Fibroblast of skin of back (primary cell): ENCODE measurements at regions not wholly inside any gene's neighbourhood (a gene's known extent, or its start where the extent isn't known, plus 50 kb on each side); places are given as distances from the start of the nearest gene placed in this dataset.

Source experiments
- DNase-seq: peaks from one replicate; pipeline ENCODE4 v3.0.0-alpha.2; 2013

- DNase-seq = no peak
These were observed 145.1 kb upstream of the WNT4 start for GRCh38 chr1:22287946-22288520.

- DNase-seq = no peak
These were observed 145.8 kb upstream of the WNT4 start for GRCh38 chr1:22288593-22289241.

- no peak for DNase-seq
These were observed 146.6 kb upstream of the WNT4 start for GRCh38 chr1:22289307-22289995.

DNA sequence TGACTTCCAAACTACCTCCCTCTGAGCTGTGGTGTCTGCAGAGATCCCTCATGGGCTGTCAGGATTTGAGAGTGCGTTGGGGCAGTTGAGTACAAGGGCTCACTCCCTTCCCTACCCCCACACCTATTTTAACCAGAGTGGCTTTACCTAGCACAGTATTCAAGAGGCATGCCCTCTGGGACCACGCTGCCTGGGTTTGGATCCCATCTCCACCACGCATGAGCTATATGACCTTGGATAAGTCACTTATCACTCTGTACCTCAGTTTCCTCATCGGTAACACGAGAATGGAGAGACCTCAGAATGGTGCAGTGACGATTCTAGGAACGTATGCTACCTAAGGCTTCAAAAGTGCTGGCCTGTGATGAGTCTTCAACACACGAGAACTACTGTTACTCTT lies 147.3 kb upstream of the WNT4 start:
- DNase-seq = no peak

DNA sequence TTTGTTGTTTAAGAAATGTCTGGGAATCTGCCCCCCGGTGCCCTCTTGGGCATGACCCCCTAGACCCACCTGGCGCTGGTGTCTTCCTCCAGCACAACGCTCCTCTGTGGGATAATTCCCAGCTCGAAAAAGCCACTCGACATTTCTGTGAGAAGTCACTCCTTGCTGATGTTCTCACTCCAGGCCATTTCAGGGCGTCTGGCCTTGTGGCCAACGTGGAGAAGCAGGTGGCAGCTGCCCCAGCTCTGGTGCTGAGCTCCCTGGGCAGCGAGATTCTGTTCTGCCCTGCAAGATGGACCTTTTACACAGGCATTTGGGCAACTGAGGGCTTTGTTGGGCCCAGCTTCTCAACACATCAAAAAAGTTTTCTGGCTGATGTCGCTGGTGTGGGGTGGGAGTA lies 147.7 kb upstream of the WNT4 start:
- DNase-seq = no peak

DNA sequence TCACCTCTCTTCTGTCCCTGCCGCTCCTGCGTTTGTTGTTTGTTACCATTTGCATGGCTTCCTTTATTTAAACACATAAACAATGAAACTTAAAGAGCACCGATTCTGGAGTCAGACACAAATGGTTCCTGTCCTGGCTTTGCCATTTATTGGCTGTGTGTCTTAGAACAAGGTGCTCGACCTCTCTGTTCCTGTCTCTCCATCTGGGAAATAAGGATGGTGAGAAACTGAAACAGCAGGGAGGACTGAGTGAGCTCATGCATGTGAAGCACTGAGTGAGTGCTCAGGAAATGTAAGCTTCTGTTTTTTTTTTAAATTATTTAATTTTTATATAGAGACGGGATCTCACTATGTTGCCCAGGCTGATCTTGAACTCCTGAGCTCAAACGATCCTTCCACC lies 148.2 kb upstream of the WNT4 start:
- no peak for DNase-seq

GRCh38 chr1:22291494-22291893 lies 148.6 kb upstream of the WNT4 start:
- DNase-seq = no peak

DNA sequence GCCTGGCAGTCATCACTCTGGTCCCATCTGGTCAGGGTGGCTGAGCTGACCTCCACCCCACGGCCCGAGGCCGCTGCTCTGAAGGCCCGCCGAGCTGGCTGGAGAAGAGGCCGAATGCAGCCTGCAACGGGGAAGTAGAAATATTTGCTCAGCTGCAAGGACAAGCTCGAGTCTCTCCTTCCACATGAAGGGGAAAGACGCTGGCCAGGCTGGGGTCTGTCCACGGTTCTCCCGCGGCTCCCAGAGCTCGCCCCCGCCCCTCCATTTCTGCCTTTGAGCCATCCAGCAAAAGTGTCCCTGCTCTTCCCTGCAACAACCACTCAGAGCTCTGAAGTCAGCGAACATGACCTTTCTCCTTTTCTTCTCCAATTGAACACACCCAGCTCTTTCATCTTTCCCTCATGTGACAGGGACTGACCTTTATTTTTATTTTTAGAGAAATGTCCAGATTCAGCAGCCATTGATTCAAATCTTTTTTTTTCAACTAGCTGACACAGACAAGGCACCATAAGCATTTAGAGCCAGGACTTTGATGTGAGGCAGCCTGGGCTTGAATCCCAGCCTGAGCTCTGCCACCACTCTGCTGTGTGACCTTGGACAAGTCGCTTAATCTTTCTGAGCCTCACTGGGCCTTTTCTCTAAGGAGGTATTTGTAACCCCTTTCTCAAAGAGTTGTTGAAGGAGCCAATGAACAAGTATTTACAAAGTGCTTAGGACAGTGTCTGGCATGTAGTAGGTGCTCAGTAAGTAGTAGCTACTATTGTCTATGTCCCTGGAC lies 149.3 kb upstream of the WNT4 start:
- DNase-seq = no peak

DNA sequence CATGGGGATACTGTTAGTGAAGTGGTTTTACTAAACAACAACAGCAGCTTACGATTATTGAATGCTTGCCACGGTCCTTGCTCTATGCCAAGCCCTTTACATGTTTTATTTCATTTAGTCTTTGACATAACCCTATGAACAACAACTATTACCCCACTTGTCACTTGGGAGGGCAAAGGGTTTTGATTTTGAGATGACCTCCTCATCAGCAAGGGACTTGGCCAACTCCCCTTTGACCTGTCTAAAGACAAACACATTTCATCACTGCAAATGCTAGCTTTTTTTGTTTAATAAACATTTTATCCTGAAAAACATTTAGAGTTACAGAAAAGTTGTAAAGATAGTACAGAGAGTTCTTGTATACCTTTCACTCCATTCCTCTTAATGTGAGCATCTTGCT lies 152.5 kb upstream of the WNT4 start:
- DNase-seq = no peak

- no peak for DNase-seq
These were observed 153.0 kb upstream of the WNT4 start for GRCh38 chr1:22295856-22296255.

DNA sequence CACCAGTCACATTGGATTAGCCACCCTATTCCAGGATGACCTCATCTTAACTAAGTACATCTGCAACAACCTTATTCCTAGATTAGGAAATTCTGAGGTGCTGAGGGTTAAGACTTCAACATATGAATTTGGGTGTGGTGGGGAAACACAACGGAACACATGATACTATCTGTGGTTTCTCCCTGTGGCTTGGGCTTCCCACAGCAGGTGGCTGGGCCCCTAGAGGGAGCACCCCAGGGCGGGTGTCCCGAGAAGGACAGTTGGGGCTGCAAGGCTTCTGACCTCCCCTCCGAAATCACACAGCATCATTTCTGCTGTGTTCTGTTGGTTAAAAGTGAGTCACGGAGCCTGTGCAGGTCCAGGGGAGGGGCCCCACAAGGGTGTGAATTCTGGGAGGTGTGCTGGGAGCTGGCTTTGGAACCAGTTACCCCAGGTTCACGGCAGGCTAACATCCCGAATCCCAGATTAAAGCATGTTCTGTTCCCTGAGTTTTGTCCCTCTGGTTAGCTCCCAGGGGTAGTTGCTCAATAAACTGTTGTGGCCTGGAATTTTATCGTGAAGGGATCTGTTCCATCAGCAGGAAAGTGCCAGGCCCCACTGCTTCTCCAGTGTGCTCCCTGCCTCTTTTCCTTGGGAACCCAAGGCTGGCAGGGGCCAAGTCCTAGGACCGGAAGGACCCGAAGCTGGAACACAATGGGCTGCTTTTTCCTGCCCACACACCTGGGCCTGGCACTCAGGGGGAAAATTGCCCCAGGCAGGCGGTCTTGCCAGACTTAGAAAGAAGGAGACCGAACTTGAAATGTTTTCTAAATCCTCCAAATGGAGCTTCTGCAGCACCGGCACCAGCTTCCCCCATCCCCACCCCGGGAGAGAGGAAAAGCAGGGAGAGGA lies 154.0 kb upstream of the WNT4 start:
- DNase-seq = no peak

GRCh38 chr1:22297999-22298398 lies 153.7 kb upstream of the ZBTB40 start:
- no peak for DNase-seq

GRCh38 chr1:22303816-22304215 lies 147.8 kb upstream of the ZBTB40 start:
- no peak for DNase-seq

DNA sequence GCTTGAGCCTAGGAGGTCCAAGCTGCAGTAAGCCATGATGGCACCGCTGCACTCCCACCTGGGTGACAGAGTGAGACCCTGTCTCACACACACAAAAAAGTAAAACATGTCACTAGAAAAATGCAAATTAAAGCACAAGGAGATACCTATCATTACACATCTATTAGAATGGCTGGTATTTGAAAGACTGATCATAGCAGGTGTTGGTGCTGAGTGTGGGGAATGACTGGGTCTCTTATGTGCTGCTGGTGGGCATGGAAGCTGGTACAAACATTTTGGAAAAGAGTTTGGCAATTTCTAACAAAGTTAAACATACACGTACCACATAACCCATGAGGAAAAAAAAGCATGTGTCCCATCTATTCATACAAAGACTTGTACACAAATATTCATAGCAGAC lies 142.1 kb upstream of the ZBTB40 start:
- no peak for DNase-seq

GRCh38 chr1:22311461-22311860 lies 140.2 kb upstream of the ZBTB40 start:
- no peak for DNase-seq

DNA sequence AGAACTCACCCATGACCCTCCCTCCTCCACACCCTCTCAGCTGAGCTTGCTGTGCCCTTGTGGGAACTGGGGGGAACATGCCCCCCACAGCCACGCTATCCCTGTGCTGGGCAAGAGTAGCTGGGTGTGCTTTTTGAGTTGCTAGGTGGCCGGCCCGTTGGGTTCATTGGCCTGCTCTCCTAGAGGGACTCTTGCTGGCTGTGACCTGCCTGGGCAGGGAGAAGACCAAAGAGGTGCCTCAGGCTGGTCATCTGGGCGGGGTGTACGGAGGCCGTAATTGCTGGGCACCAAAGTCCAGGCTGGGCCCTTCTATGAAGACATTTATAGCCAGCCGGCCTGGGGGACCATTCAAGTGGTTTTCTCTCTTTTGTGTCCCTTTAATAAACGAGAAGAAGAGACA lies 138.3 kb upstream of the ZBTB40 start:
- no peak for DNase-seq

DNA sequence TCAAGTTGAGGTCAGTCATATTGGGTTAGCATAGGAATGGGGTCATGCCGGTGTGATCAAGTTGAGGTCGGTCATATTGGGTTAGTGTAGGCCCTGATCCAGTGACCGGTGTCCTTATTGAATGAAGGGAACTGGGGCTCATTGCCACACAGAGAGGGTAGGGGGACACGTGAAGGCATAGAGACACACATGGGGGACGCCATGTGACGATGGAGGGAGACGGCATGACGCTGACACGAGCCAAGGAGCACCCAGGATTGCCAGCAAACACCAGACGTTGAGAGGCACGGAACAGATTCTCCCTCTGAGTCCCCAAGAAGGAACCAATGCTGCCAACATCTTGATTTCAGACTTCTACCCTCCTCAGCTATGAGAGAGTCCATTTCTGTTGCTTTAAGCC lies 136.9 kb upstream of the ZBTB40 start:
- DNase-seq = no peak

- DNase-seq = no peak
These were observed 136.2 kb upstream of the ZBTB40 start for GRCh38 chr1:22315315-22316078.

- no peak for DNase-seq
These were observed 134.3 kb upstream of the ZBTB40 start for GRCh38 chr1:22317231-22317919.

GRCh38 chr1:22317920-22318243 lies 133.8 kb upstream of the ZBTB40 start:
- no peak for DNase-seq

- DNase-seq = no peak
These were observed 133.2 kb upstream of the ZBTB40 start for GRCh38 chr1:22318279-22318981.
